Liver (tissue), 8 donors: ENCODE measurements at regions not wholly inside any gene's neighbourhood (a gene's known extent, or its start where the extent isn't known, plus 50 kb on each side); places are given as distances from the start of the nearest gene placed in this dataset.
A peak's percentile ranks its signal among the peaks of the same experiment; 100 is the strongest.

Experiments
- DNase-seq: peaks from one replicate; pipeline ENCODE4 v3.0.0-alpha.2; 2017; ENCODE audit warnings: low spot score
- H3K27ac ChIP-seq, 2 donors: one replicate each; pipeline ENCODE4 v1.7.0; 2013; ENCODE audit warnings: inconsistent platforms in 2 of 2, low read length in 2 of 2, control low read depth in 1 of 2, low read depth in 1 of 2, mild to moderate bottlenecking in 1 of 2
- H3K27me3 ChIP-seq, 4 donors: one replicate each; pipeline versions ENCODE4 v1.6.1 to v1.7.0; 2013; ENCODE audit warnings: low read length in 3 of 4, inconsistent platforms in 1 of 4, mild to moderate bottlenecking in 1 of 4, moderate library complexity in 1 of 4; ENCODE audit not compliant: control insufficient read depth in 4 of 4, insufficient read depth in 4 of 4
- H3K36me3 ChIP-seq, 4 donors: one replicate each; pipeline versions ENCODE4 v1.6.1 to v1.7.0; 2013; ENCODE audit warnings: low read length in 3 of 4, mild to moderate bottlenecking in 3 of 4, low read depth in 1 of 4, moderate library complexity in 1 of 4; ENCODE audit not compliant: control insufficient read depth in 4 of 4, insufficient read depth in 3 of 4
- H3K4me1 ChIP-seq, 4 donors: one replicate each; pipeline versions ENCODE4 v1.6.1 to v1.7.0; 2013; ENCODE audit warnings: low read length in 3 of 4, mild to moderate bottlenecking in 3 of 4, moderate library complexity in 1 of 4; ENCODE audit not compliant: control insufficient read depth in 4 of 4, insufficient read depth in 4 of 4
- H3K4me3 ChIP-seq, 3 donors: one replicate each; pipeline versions ENCODE4 v1.6.1 to v1.7.0; 2013; ENCODE audit warnings: low read length in 3 of 3, control low read depth in 1 of 3, low read depth in 1 of 3, mild to moderate bottlenecking in 1 of 3
- H3K9ac ChIP-seq, 2 donors: one replicate each; pipeline ENCODE4 v1.7.0; 2013; ENCODE audit warnings: low read length in 2 of 2, mild to moderate bottlenecking in 2 of 2, moderate library complexity in 2 of 2, control low read depth in 1 of 2, low read depth in 1 of 2
- H3K9me3 ChIP-seq, 4 donors: one replicate each; pipeline versions ENCODE4 v1.6.1 to v1.7.0; 2013; ENCODE audit warnings: low read length in 3 of 4; ENCODE audit not compliant: control insufficient read depth in 4 of 4
- CTCF ChIP-seq: fragments of 150-350 bp; IDR thresholded peaks from 2 replicates; pipeline ENCODE4 v1.5.1; 2017; ENCODE audit warnings: improper control_type of control experiment, low read depth, low read length; ENCODE audit not compliant: missing input control
- EGR1 ChIP-seq, 2 donors: IDR thresholded peaks; 2 replicates each; pipeline ENCODE4 v1.6.1; 2016 to 2018; ENCODE audit warnings: antibody characterized with exemption in 2 of 2, low read depth in 2 of 2
- FOXA2 ChIP-seq: IDR thresholded peaks from 2 replicates; pipeline ENCODE4 v1.6.1; 2016; ENCODE audit warnings: antibody characterized with exemption
- GABPA ChIP-seq, 2 donors: IDR thresholded peaks in 1 of 2; conservative IDR thresholded peaks in 1 of 2; 2 replicates each; pipeline ENCODE4 v1.6.1; 2016; ENCODE audit warnings: antibody characterized with exemption in 2 of 2, mild to moderate bottlenecking in 1 of 2, moderate library complexity in 1 of 2
- HNF4A ChIP-seq, 2 donors: conservative IDR thresholded peaks; 2 replicates each; pipeline ENCODE4 v1.6.1; 2016; ENCODE audit warnings: antibody characterized with exemption in 2 of 2, mild to moderate bottlenecking in 2 of 2
- JUND ChIP-seq, 2 donors: IDR thresholded peaks; 2 replicates each; pipeline ENCODE4 v1.6.1; 2016; ENCODE audit warnings: antibody characterized with exemption in 2 of 2
- MAX ChIP-seq: IDR thresholded peaks from 2 replicates; pipeline ENCODE4 v1.6.1; 2016; ENCODE audit warnings: antibody characterized with exemption
- NR2F2 ChIP-seq: IDR thresholded peaks from 2 replicates; pipeline ENCODE4 v1.6.1; 2016; ENCODE audit warnings: antibody characterized with exemption
- RAD21 ChIP-seq, 2 donors: IDR thresholded peaks; 2 replicates each; pipeline ENCODE4 v1.6.1; 2016; ENCODE audit warnings: antibody characterized with exemption in 2 of 2, mild to moderate bottlenecking in 2 of 2
- RXRA ChIP-seq, 2 donors: IDR thresholded peaks; 2 replicates each; pipeline ENCODE4 v1.6.1; 2017 to 2018; ENCODE audit warnings: antibody characterized with exemption in 2 of 2, mild to moderate bottlenecking in 1 of 2
- YY1 ChIP-seq: IDR thresholded peaks from 2 replicates; pipeline ENCODE4 v1.6.1; 2016; ENCODE audit warnings: antibody characterized with exemption, mild to moderate bottlenecking
- WGBS: extraction: QIAGEN DNeasy Blood & Tissue Kit; methylation state at CpG from one replicate; pipeline ENCODE4 v1.1.7; 2013; 5-methylcytosine and 5-hydroxymethylcytosine counted together
- donor health status: healthy.
- donor health status: healthy.
- donor health status: healthy.
- donor health status: healthy.
- donor health status: healthy.

- 21% methylated on average over 16 of the region's 16 CpGs for WGBS
Observed at GRCh38 chr4:159048166-159048886, 54.6 kb upstream of the RAPGEF2 start.

GRCh38 chr4:159049780-159050375 is 53.0 kb upstream of the RAPGEF2 start:
- WGBS = 87% methylated on average over 2 of the region's 2 CpGs

More at GRCh38 chr4:159048166-159048886, 54.6 kb upstream of the RAPGEF2 start:
- TF ChIP-seq FOXA2 (peak; percentile 8), HNF4A (conservative IDR thresholded peaks at IDR 0.05) (peak; percentile 28 to 38), RXRA (IDR thresholded peaks at IDR 0.05) (peak in 1 of 2 donors; percentile 44), RAD21 (IDR thresholded peaks at IDR 0.05) (peak; percentile 45 to 63), MAX (no peak), YY1 (peak; percentile 59), JUND (IDR thresholded peaks at IDR 0.05) (peak in 1 of 2 donors; percentile 34), CTCF (no peak)
- H3K9me3 ChIP-seq = no peaks in the 10 kb centered on the region
- peaks cover 0 to 9% (median 3%) of the 10 kb centered on the region in 4 donors for H3K4me1 ChIP-seq
- peak; percentile 47 for DNase-seq
- H3K9ac ChIP-seq = peak overlapping the region; percentile 15 to 17
- H3K4me3 ChIP-seq = peak overlapping the region; percentile 19 to 50 (median 38)
- peak overlapping the region; percentile 17 to 33 for H3K27ac ChIP-seq
- H3K36me3 ChIP-seq = no peaks in the 10 kb centered on the region
- no peaks in the 10 kb centered on the region for H3K27me3 ChIP-seq

More at GRCh38 chr4:159049780-159050375, 53.0 kb upstream of the RAPGEF2 start:
- Histone ChIP-seq H3K27ac (no peak overlapping the region), H3K4me1 (peaks cover 0 to 9% (median 3%) of the 10 kb centered on the region in 4 donors), H3K4me3 (no peak overlapping the region), H3K36me3 (no peaks in the 10 kb centered on the region), H3K27me3 (no peaks in the 10 kb centered on the region), H3K9ac (no peak overlapping the region), H3K9me3 (no peaks in the 10 kb centered on the region)
- no peak for TF ChIP-seq EGR1 (IDR thresholded peaks at IDR 0.05; ENCODE audit: low read depth in 2 of 2)
- no peak for TF ChIP-seq GABPA (IDR thresholded peaks at IDR 0.05 in 1 of 2, conservative IDR thresholded peaks at IDR 0.05 in 1 of 2)
- TF ChIP-seq CTCF = no peak
- no peak for TF ChIP-seq FOXA2
- no peak for TF ChIP-seq NR2F2
- no peak for TF ChIP-seq JUND (IDR thresholded peaks at IDR 0.05)
- DNase-seq = no peak
